Adrenal gland (tissue), 5 donors: ENCODE measurements at regions not wholly inside any gene's neighbourhood (a gene's known extent, or its start where the extent isn't known, plus 50 kb on each side); places are given as distances from the start of the nearest gene placed in this dataset.

Experiments
- POLR2A ChIP-seq, 2 donors: fragments of 450-650 bp; IDR thresholded peaks; one replicate each; pipeline ENCODE4 v1.6.1; 2017; ENCODE audit warnings: antibody characterized with exemption in 2 of 2, mild to moderate bottlenecking in 2 of 2, moderate library complexity in 1 of 2
- TF ChIP-seq, protein P1 (sequence below), 6 experiments: fragments of 450-650 bp in 4 of 6; fragments of 200-600 bp in 2 of 6; sonication (generic) in 1 of 6; IDR thresholded peaks; 1 replicate in 5 of 6; 2 replicates in 1 of 6; pipeline versions ENCODE4 v1.5.1 to v1.8.0; 2016 to 2021; ENCODE audit warnings: antibody characterized with exemption in 6 of 6, mild to moderate bottlenecking in 2 of 6, moderate library complexity in 1 of 6
- donor health status: DM: no; HTN: no; CAD: no.

DNA sequence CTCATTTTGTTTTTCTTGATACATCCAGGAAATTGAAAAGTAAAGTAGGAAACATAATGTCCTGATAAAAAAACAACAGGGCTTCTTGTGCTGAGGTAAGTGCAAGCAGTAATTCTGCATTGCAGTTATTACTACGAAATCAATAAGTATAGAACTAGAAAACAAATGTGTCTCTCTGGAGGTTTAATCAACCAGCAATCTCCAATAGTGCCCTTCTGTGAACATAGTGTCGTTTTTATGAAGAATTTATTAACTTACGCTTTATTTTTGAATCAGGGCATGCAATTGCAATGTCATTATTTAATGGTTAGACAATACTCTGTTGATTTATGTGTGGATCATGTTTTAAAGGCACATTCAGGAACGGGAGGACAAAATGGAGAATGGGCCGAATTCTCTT is 494.1 kb upstream of the NOVA1 start:
- TF ChIP-seq, protein P1, sequence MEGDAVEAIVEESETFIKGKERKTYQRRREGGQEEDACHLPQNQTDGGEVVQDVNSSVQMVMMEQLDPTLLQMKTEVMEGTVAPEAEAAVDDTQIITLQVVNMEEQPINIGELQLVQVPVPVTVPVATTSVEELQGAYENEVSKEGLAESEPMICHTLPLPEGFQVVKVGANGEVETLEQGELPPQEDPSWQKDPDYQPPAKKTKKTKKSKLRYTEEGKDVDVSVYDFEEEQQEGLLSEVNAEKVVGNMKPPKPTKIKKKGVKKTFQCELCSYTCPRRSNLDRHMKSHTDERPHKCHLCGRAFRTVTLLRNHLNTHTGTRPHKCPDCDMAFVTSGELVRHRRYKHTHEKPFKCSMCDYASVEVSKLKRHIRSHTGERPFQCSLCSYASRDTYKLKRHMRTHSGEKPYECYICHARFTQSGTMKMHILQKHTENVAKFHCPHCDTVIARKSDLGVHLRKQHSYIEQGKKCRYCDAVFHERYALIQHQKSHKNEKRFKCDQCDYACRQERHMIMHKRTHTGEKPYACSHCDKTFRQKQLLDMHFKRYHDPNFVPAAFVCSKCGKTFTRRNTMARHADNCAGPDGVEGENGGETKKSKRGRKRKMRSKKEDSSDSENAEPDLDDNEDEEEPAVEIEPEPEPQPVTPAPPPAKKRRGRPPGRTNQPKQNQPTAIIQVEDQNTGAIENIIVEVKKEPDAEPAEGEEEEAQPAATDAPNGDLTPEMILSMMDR (IDR thresholded peaks at IDR 0.05) = no peak
- no peak for TF ChIP-seq POLR2A (IDR thresholded peaks at IDR 0.05)
